ENCODE measurements at regions not wholly inside any gene's neighbourhood (a gene's known extent, or its start where the extent isn't known, plus 50 kb on each side); places are given as distances from the start of the nearest gene placed in this dataset.

DNA sequence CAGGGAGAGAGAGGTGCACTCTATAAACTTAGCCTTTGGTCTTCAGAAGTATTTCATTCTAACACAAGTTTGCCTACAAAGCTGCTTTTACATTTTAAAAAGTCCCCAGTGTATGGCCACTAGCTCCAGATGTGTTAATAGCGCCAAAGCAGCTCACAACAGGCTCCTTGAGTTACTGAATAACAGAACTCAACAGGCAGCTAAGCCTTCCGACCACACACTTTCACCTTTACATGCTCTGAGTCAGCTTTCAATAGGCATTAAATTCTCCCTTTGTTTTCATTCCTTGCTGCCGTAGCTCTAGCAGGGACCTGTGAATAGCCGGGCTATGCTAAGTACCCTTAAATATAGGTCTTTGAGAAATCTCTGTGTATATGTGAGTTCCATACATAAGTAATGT is 262.8 kb upstream of the PARD3B start:
- 0 out of 5 replicates have a peak, but pooled peaks cover 0 to 3% of the 10 kb centered on the region in 2 experiments for H3K27me3 ChIP-seq (ENCODE audit: control insufficient read depth in 1 of 2, insufficient read depth in 2 of 2, low read length in 2 of 2)
- H3K9me3 ChIP-seq (ENCODE audit: low read length) = no peaks in the 10 kb centered on the region
- no peaks in the 10 kb centered on the region for H4K20me1 ChIP-seq (ENCODE audit: insufficient read depth, low read length)
- WGBS (ENCODE audit: low lambda C conversion rate) = under 1% methylated on average over 4 of the region's 4 CpGs
- no peak overlapping the region for H2AFZ ChIP-seq (ENCODE audit: low read length)
- no TSS peak for BruUV-seq (replicated peaks)
- in situ Hi-C loops (cut with HindIII; ENCODE audit: extremely low pct_ligation_motif_present, low pct_unique_long_range_greater_than_20kb) = no loop called here
- FAIRE-seq (peak; percentile 67), ATAC-seq (peak; percentile 98), DNase-seq (ENCODE audit: low spot score) (peak; percentile 34)
- H3K9ac ChIP-seq (ENCODE audit: insufficient read depth, low read depth, low read length) = no peak overlapping the region
- H3K4me2 ChIP-seq (ENCODE audit: low read depth, low read length) = peak overlapping the region; percentile 34
- ChIA-PET POLR2A (no interaction called here), CTCF (ENCODE audit: low intra/inter-chr PET ratio, low total read pairs) (no interaction called here)
- peaks cover 13% of the 10 kb centered on the region for H3K4me1 ChIP-seq (ENCODE audit: insufficient read depth, low read length)
- no peaks in the 10 kb centered on the region for H3K36me3 ChIP-seq (replicated peaks in 1 of 2; ENCODE audit: control insufficient read depth in 1 of 2, insufficient read depth in 2 of 2, low read length in 2 of 2)
- intact Hi-C loops (cut with micrococcal nuclease; ENCODE audit: unreplicated experiment) = no loop called here
- TF ChIP-seq ATF1 (CRISPR knock-in tag; IDR thresholded peaks at IDR 0.05) = 0 out of 2 replicates have a peak, but pooled peaks have one; percentile 3
- no peak for TF ChIP-seq MIXL1 (CRISPR knock-in tag; IDR thresholded peaks at IDR 0.05)
- TF ChIP-seq ZNF710 (CRISPR knock-in tag; IDR thresholded peaks at IDR 0.05; ENCODE audit: borderline replicate concordance) = 0 out of 2 replicates have a peak, but pooled peaks have one; percentile 22
- peak; percentile 36; the same call in 1 of the 2 replicates for TF ChIP-seq PAXIP1 (CRISPR knock-in tag; conservative IDR thresholded peaks at IDR 0.05)
- peak; percentile 44; the same call in 1 of the 2 replicates for TF ChIP-seq PITX1 (CRISPR knock-in tag; IDR thresholded peaks at IDR 0.05)
- TF ChIP-seq KDM1A (CRISPR knock-in tag; IDR thresholded peaks at IDR 0.05) = no peak
- 0 out of 2 replicates have a peak, but pooled peaks have one; percentile 4 for TF ChIP-seq MAFF (IDR thresholded peaks at IDR 0.05; ENCODE audit: low read depth, low read length)
- TF ChIP-seq HOXA7 (CRISPR knock-in tag; IDR thresholded peaks at IDR 0.05) = no peak
- no peak for TF ChIP-seq IRX3 (CRISPR knock-in tag; IDR thresholded peaks at IDR 0.05; ENCODE audit: borderline replicate concordance, low read depth)
- TF ChIP-seq SOX6 (IDR thresholded peaks at IDR 0.05) = no peak
- TF ChIP-seq SOX6 (CRISPR knock-in tag; IDR thresholded peaks at IDR 0.05) = peak; percentile 52; the same call in 1 of the 2 replicates
- H3K4me3 ChIP-seq (replicated peaks in 1 of 3; ENCODE audit: insufficient read depth in 1 of 3, low read depth in 2 of 3, low read length in 3 of 3) = no peak overlapping the region; a peak in 1 of 6 replicates
- no peaks in the 10 kb centered on the region for H3K79me2 ChIP-seq (ENCODE audit: insufficient read depth, low read length)
- H3K27ac ChIP-seq (ENCODE audit: extremely low read length, insufficient read depth, low read length) = no peak overlapping the region
